IMR-90 (cell line): ENCODE measurements at regions not wholly inside any gene's neighbourhood (a gene's known extent, or its start where the extent isn't known, plus 50 kb on each side); places are given as distances from the start of the nearest gene placed in this dataset.
A peak's percentile ranks its signal among the peaks of the same experiment; 100 is the strongest.

Source experiments
- ATAC-seq: fragments of 200-7000 bp; cut with Tn5 transposase; 2 replicates; pipeline ENCODE4 v1.9.1; 2020; ENCODE audit warnings: low read depth, mild to moderate bottlenecking, moderate library complexity
- BruUV-seq: library from RNA; stranded (reverse); fragments of 400-500 nt; replicated peaks from 2 replicates; lab custom pipeline; 2021; lab: Mats Ljungman, UMichigan
- CTCF ChIA-PET: fragments of 300-600 bp; formaldehyde crosslinking; extraction: SDS; loops from one replicate; lab custom pipeline; 2021; ENCODE audit warnings: antibody characterized with exemption; lab: Yijun Ruan, JAX
- POLR2A ChIA-PET: fragments of 300-600 bp; sonication (Branson Sonifier 250); formaldehyde crosslinking; loops from one replicate; lab custom pipeline; 2022; ENCODE audit warnings: antibody characterized with exemption; ENCODE audit not compliant: unreplicated experiment; lab: Charles Lee
- DNase-seq: peaks from one replicate; pipeline ENCODE4 v3.0.0; 2013
- H2AFZ ChIP-seq: replicated peaks from 2 replicates; pipeline ENCODE3; 2013; ENCODE audit warnings: low read length, mild to moderate bottlenecking; ENCODE audit not compliant: poor library complexity
- H2AK5ac ChIP-seq: 2 replicates; pipeline ENCODE4 v1.6.1; 2013; ENCODE audit warnings: low read depth, low read length, inconsistent platforms
- H2AK9ac ChIP-seq: replicated peaks from 2 replicates; pipeline ENCODE3; 2013; ENCODE audit warnings: mild to moderate bottlenecking, low read depth, low read length, moderate library complexity; ENCODE audit not compliant: poor library complexity
- H2BK120ac ChIP-seq: 2 replicates; pipeline ENCODE4 v1.6.1; 2013; ENCODE audit warnings: low read depth, low read length, inconsistent platforms
- H2BK15ac ChIP-seq: 3 replicates; pipeline ENCODE4 v1.6.1; 2013; ENCODE audit warnings: low read depth, low read length, inconsistent platforms
- H2BK20ac ChIP-seq: 2 replicates; pipeline ENCODE4 v1.6.1; 2013; ENCODE audit warnings: low read depth, mild to moderate bottlenecking, inconsistent platforms, low read length, moderate library complexity
- H2BK5ac ChIP-seq: 2 replicates; pipeline ENCODE4 v1.6.1; 2013; ENCODE audit warnings: mild to moderate bottlenecking, low read depth, low read length, inconsistent platforms; ENCODE audit not compliant: poor library complexity, severe bottlenecking
- H3K14ac ChIP-seq: replicated peaks from 2 replicates; pipeline ENCODE4 v1.6.1; 2013; ENCODE audit warnings: low read depth, low read length, inconsistent platforms
- H3K18ac ChIP-seq: 2 replicates; pipeline ENCODE4 v1.6.1; 2013; ENCODE audit warnings: low read depth, low read length, control low read depth
- H3K23ac ChIP-seq: 2 replicates; pipeline ENCODE4 v1.6.1; 2013; ENCODE audit warnings: low read depth, low read length, inconsistent platforms
- H3K27ac ChIP-seq: 2 replicates; pipeline ENCODE4 v1.5.1; 2013; ENCODE audit warnings: mild to moderate bottlenecking, control low read depth, low read length; ENCODE audit not compliant: insufficient read depth
- H3K27me3 ChIP-seq: 2 replicates; pipeline ENCODE4 v1.6.1; 2013; ENCODE audit warnings: low read length; ENCODE audit not compliant: control insufficient read depth, insufficient read depth
- H3K36me3 ChIP-seq: 2 replicates; pipeline ENCODE4 v1.6.1; 2013; ENCODE audit warnings: low read length, mixed read lengths; ENCODE audit not compliant: control insufficient read depth, insufficient read depth
- H3K4ac ChIP-seq: 2 replicates; pipeline ENCODE4 v1.6.1; 2013; ENCODE audit warnings: low read depth, low read length, inconsistent platforms
- H3K4me1 ChIP-seq: 2 replicates; pipeline ENCODE4 v1.6.1; 2013; ENCODE audit warnings: low read length, mixed read lengths; ENCODE audit not compliant: control insufficient read depth, insufficient read depth
- H3K4me2 ChIP-seq: 2 replicates; pipeline ENCODE4 v1.6.1; 2013; ENCODE audit warnings: low read depth, mild to moderate bottlenecking, control low read depth, low read length, moderate library complexity
- H3K4me3 ChIP-seq: 2 replicates; pipeline ENCODE4 v1.5.1; 2013; ENCODE audit warnings: low read depth, mild to moderate bottlenecking, control low read depth, low read length, moderate library complexity; ENCODE audit not compliant: insufficient read depth
- H3K56ac ChIP-seq: 2 replicates; pipeline ENCODE4 v1.6.1; 2013; ENCODE audit warnings: low read length, inconsistent platforms; ENCODE audit not compliant: insufficient read depth; ENCODE audit errors: extremely low read depth
- H3K79me1 ChIP-seq, 2 experiments: 2 replicates each; pipeline ENCODE4 v1.6.1; 2013; ENCODE audit warnings: low read length in 2 of 2, inconsistent platforms in 1 of 2, low read depth in 1 of 2
- H3K9ac ChIP-seq: 2 replicates; pipeline ENCODE4 v1.6.1; 2013; ENCODE audit warnings: low read depth, low read length, control low read depth
- H3K9me1 ChIP-seq: 2 replicates; pipeline ENCODE4 v1.6.1; 2013; ENCODE audit warnings: low read length, inconsistent platforms; ENCODE audit not compliant: insufficient read depth
- H3K9me3 ChIP-seq: 2 replicates; pipeline ENCODE4 v1.6.1; 2013; ENCODE audit warnings: low read length; ENCODE audit not compliant: control insufficient read depth, insufficient read depth
- H4K20me1 ChIP-seq: 2 replicates; pipeline ENCODE4 v1.6.1; 2013; ENCODE audit warnings: low read length, inconsistent platforms; ENCODE audit not compliant: insufficient read depth
- H4K5ac ChIP-seq: 2 replicates; pipeline ENCODE4 v1.6.1; 2013; ENCODE audit warnings: mild to moderate bottlenecking, low read depth, low read length, control low read depth
- H4K8ac ChIP-seq, 2 experiments: 2 replicates each; pipeline ENCODE4 v1.6.1; 2013; ENCODE audit warnings: low read depth in 2 of 2, low read length in 2 of 2, control low read depth in 1 of 2, inconsistent platforms in 1 of 2
- H4K91ac ChIP-seq: 2 replicates; pipeline ENCODE4 v1.6.1; 2013; ENCODE audit warnings: low read depth, low read length, inconsistent platforms; ENCODE audit not compliant: insufficient read depth
- BHLHE40 ChIP-seq: fragments of 150-350 bp; IDR thresholded peaks from 2 replicates; pipeline ENCODE4 v1.6.1; 2016; ENCODE audit warnings: mild to moderate bottlenecking, low read depth, low read length
- CEBPB ChIP-seq: IDR thresholded peaks from 2 replicates; pipeline ENCODE4 v1.6.1; 2012; ENCODE audit warnings: low read depth, low read length, improper control_type of control experiment
- CHD1 ChIP-seq: IDR thresholded peaks from 2 replicates; pipeline ENCODE4 v1.6.1; 2012; ENCODE audit warnings: low read depth, low read length, improper control_type of control experiment
- CTCF ChIP-seq: conservative IDR thresholded peaks from 2 replicates; pipeline ENCODE4 v1.5.1; 2012; ENCODE audit warnings: mild to moderate bottlenecking, low read depth, low read length, improper control_type of control experiment
- FOS ChIP-seq: fragments of 150-350 bp; IDR thresholded peaks from 2 replicates; pipeline ENCODE4 v1.6.1; 2016; ENCODE audit warnings: low read depth, low read length
- MAFK ChIP-seq: IDR thresholded peaks from 2 replicates; pipeline ENCODE4 v1.6.1; 2012; ENCODE audit warnings: low read depth, low read length, improper control_type of control experiment
- MAZ ChIP-seq: IDR thresholded peaks from 2 replicates; pipeline ENCODE4 v1.6.1; 2012; ENCODE audit warnings: low read depth, mild to moderate bottlenecking, low read length, improper control_type of control experiment, moderate library complexity, borderline replicate concordance
- MXI1 ChIP-seq: IDR thresholded peaks from 2 replicates; pipeline ENCODE4 v1.6.1; 2012; ENCODE audit warnings: low read depth, mild to moderate bottlenecking, low read length, moderate library complexity, borderline replicate concordance
- NFE2L2 ChIP-seq: fragments of 150-350 bp; IDR thresholded peaks from 2 replicates; pipeline ENCODE4 v1.6.1; 2016; ENCODE audit warnings: low read depth, mild to moderate bottlenecking, low read length
- RCOR1 ChIP-seq: IDR thresholded peaks from 2 replicates; pipeline ENCODE4 v1.6.1; 2012; ENCODE audit warnings: mild to moderate bottlenecking, low read length, improper control_type of control experiment; ENCODE audit not compliant: insufficient replicate concordance
- SMC3 ChIP-seq: fragments of 150-350 bp; IDR thresholded peaks from 2 replicates; pipeline ENCODE4 v1.6.1; 2016; ENCODE audit warnings: low read depth, mild to moderate bottlenecking, antibody characterized with exemption, low read length, moderate library complexity
- WGBS, 2 experiments: methylation state at CpG; one replicate each; pipeline versions ENCODE4 v1.1.5 to v1.1.7; 2013; ENCODE audit warnings: missing lambda C conversion rate in 2 of 2; ENCODE audit not compliant: insufficient read length in 1 of 2; ENCODE audit errors: extremely low coverage in 2 of 2; 5-methylcytosine and 5-hydroxymethylcytosine counted together
- dilution Hi-C: fragments of 300-500 bp; cut with HindIII; formaldehyde crosslinking; loops from one replicate; pipeline ENCODE4 v1.14.3; 2018; ENCODE audit warnings: low sequenced_read_pairs; ENCODE audit not compliant: unreplicated experiment
- in situ Hi-C: fragments of 300-500 bp; cut with MboI; formaldehyde crosslinking; loops from 3 replicates; pipeline ENCODE4 v1.14.3; 2019; ENCODE audit warnings: low sequenced_read_pairs, inconsistent platforms, mixed read lengths
- intact Hi-C: fragments of 100-400 bp; cut with micrococcal nuclease; formaldehyde crosslinking; loops from 2 replicates; pipeline ENCODE4 v1.10.0; 2022
- TF ChIP-seq, protein P1 (sequence below): fragments of 150-350 bp; IDR thresholded peaks from 2 replicates; pipeline ENCODE4 v1.6.1; 2016; ENCODE audit warnings: low read depth, mild to moderate bottlenecking, low read length, moderate library complexity, borderline replicate concordance

- H2AFZ ChIP-seq = no peak overlapping the region
- no peaks in the 10 kb centered on the region for H3K79me1 ChIP-seq
- in situ Hi-C loops = no loop called here
- H3K56ac ChIP-seq = no peak overlapping the region
- no peaks in the 10 kb centered on the region for H3K27me3 ChIP-seq
- no peaks in the 10 kb centered on the region for H4K20me1 ChIP-seq
- intact Hi-C loops = no loop called here
- H3K36me3 ChIP-seq = no peaks in the 10 kb centered on the region
- BruUV-seq = no TSS peak
- H3K18ac ChIP-seq = no peak overlapping the region
- dilution Hi-C loops = no loop called here
- ChIA-PET CTCF (no interaction called here), POLR2A (no interaction called here)
- 33% methylated on average over 1 of the region's 2 CpGs; no CpG with 5 or more reads in 1 of the 2 experiments for WGBS, 2 experiments
- DNase-seq (no peak), ATAC-seq (no peak)
- peak overlapping the region; percentile 5; the same call in 1 of the 3 replicates for H2BK15ac ChIP-seq
- TF ChIP-seq FOS (no peak), MAZ (no peak), RCOR1 (no peak), CHD1 (no peak), BHLHE40 (no peak), CEBPB (no peak), NFE2L2 (no peak), MAFK (no peak), SMC3 (no peak), CTCF (no peak), MXI1 (no peak)
- TF ChIP-seq, protein P1, sequence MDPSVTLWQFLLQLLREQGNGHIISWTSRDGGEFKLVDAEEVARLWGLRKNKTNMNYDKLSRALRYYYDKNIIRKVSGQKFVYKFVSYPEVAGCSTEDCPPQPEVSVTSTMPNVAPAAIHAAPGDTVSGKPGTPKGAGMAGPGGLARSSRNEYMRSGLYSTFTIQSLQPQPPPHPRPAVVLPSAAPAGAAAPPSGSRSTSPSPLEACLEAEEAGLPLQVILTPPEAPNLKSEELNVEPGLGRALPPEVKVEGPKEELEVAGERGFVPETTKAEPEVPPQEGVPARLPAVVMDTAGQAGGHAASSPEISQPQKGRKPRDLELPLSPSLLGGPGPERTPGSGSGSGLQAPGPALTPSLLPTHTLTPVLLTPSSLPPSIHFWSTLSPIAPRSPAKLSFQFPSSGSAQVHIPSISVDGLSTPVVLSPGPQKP = no peak
- H2AK9ac ChIP-seq = no peak overlapping the region
- H3K9ac ChIP-seq = no peak overlapping the region
- H3K9me1 ChIP-seq = 0 out of 2 replicates have a peak, but pooled peaks cover 6% of the 10 kb centered on the region
- H2BK120ac ChIP-seq = no peak overlapping the region
- H2AK5ac ChIP-seq = peak overlapping the region; percentile 20; the same call in 1 of the 2 replicates
- peaks cover 7% of the 10 kb centered on the region for H3K4me1 ChIP-seq
- peak overlapping the region; percentile 8; the same call in 1 of the 2 replicates for H2BK20ac ChIP-seq
- no peak overlapping the region for H4K8ac ChIP-seq
- no peak overlapping the region for H3K23ac ChIP-seq
- no peak overlapping the region for H3K4me3 ChIP-seq
- H3K4me2 ChIP-seq = no peak overlapping the region
- H3K9me3 ChIP-seq = no peaks in the 10 kb centered on the region
- no peak overlapping the region for H2BK5ac ChIP-seq
- no peak overlapping the region for H3K14ac ChIP-seq
- no peak overlapping the region for H4K5ac ChIP-seq
- H3K4ac ChIP-seq = no peak overlapping the region; the same call in 1 of the 2 replicates
- no peak overlapping the region for H3K27ac ChIP-seq
- H4K91ac ChIP-seq = no peak overlapping the region
Observed at GRCh38 chrX:150080497-150080896, 142.2 kb upstream of the EOLA2 start.
